Gastrocnemius medialis (tissue), 4 donors: ENCODE measurements at regions not wholly inside any gene's neighbourhood (a gene's known extent, or its start where the extent isn't known, plus 50 kb on each side); places are given as distances from the start of the nearest gene placed in this dataset.

ENCODE experiments used
- POLR2A ChIP-seq, 2 donors: fragments of 450-650 bp; IDR thresholded peaks; one replicate each; pipeline ENCODE4 v1.6.1; 2017; ENCODE audit warnings: antibody characterized with exemption in 2 of 2, mild to moderate bottlenecking in 2 of 2, moderate library complexity in 2 of 2
- TF ChIP-seq, protein P1 (sequence below), 5 experiments: fragments of 450-650 bp in 3 of 5; fragments of 200-600 bp in 2 of 5; sonication (generic) in 2 of 5; IDR thresholded peaks in 4 of 5; conservative IDR thresholded peaks in 1 of 5; 1 replicate in 4 of 5; 2 replicates in 1 of 5; pipeline ENCODE4 v1.5.1; 2016 to 2019; ENCODE audit warnings: antibody characterized with exemption in 5 of 5, mild to moderate bottlenecking in 3 of 5, moderate library complexity in 3 of 5

DNA sequence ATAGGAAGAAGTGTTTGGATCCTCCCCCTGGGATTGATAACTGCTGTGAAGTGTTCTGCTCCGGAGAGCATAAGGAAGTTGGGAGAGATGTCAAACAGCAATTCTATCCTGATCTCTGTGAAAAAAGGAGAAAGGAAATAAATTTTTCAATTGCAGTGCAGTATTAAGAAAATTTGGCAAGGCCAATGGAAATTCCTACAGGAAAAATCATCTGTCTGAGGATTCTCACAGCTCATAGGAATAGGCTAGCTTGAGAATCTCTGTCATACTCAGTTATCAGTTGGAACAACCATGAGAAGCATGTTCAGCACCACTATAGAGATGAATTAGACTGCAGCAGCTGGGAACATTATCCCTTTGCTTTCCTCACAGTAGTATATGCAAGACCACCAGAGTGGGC lies 1238.9 kb upstream of the MIR17HG start:
- TF ChIP-seq POLR2A (IDR thresholded peaks at IDR 0.05), result no peak
- TF ChIP-seq, protein P1, sequence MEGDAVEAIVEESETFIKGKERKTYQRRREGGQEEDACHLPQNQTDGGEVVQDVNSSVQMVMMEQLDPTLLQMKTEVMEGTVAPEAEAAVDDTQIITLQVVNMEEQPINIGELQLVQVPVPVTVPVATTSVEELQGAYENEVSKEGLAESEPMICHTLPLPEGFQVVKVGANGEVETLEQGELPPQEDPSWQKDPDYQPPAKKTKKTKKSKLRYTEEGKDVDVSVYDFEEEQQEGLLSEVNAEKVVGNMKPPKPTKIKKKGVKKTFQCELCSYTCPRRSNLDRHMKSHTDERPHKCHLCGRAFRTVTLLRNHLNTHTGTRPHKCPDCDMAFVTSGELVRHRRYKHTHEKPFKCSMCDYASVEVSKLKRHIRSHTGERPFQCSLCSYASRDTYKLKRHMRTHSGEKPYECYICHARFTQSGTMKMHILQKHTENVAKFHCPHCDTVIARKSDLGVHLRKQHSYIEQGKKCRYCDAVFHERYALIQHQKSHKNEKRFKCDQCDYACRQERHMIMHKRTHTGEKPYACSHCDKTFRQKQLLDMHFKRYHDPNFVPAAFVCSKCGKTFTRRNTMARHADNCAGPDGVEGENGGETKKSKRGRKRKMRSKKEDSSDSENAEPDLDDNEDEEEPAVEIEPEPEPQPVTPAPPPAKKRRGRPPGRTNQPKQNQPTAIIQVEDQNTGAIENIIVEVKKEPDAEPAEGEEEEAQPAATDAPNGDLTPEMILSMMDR (IDR thresholded peaks at IDR 0.05 in 4 of 5, conservative IDR thresholded peaks at IDR 0.05 in 1 of 5), result no peak
